Endothelial cell (in vitro differentiated cells): ENCODE measurements at regions not wholly inside any gene's neighbourhood (a gene's known extent, or its start where the extent isn't known, plus 50 kb on each side); places are given as distances from the start of the nearest gene placed in this dataset.
A peak's percentile ranks its signal among the peaks of the same experiment; 100 is the strongest.
"Not testable (repeated sequence)": the region's sequence is repeated elsewhere in the genome, so short reads cannot be mapped to it uniquely, and the experiment has no call there.

Source experiments
- DNase-seq: peaks from one replicate; pipeline ENCODE4 v3.0.0; 2021; ENCODE audit warnings: low spot score
- H3K27ac Mint-ChIP-seq: one replicate; pipeline ENCODE4 v1.8.0; 2021; ENCODE audit warnings: mixed read lengths, inconsistent platforms; ENCODE audit not compliant: unreplicated experiment
- H3K27me3 Mint-ChIP-seq: one replicate; pipeline ENCODE4 v1.8.0; 2021; ENCODE audit warnings: mild to moderate bottlenecking, moderate library complexity, mixed read lengths, inconsistent platforms; ENCODE audit not compliant: unreplicated experiment
- H3K36me3 Mint-ChIP-seq: one replicate; pipeline ENCODE4 v1.8.0; 2021; ENCODE audit warnings: mild to moderate bottlenecking, low read depth, mixed read lengths, inconsistent platforms; ENCODE audit not compliant: unreplicated experiment
- H3K4me1 Mint-ChIP-seq: one replicate; pipeline ENCODE4 v1.8.0; 2021; ENCODE audit warnings: mild to moderate bottlenecking, mixed read lengths, inconsistent platforms; ENCODE audit not compliant: unreplicated experiment
- H3K4me3 Mint-ChIP-seq: one replicate; pipeline ENCODE4 v1.8.0; 2021; ENCODE audit warnings: mild to moderate bottlenecking, mixed read lengths, inconsistent platforms; ENCODE audit not compliant: unreplicated experiment
- H3K9me3 Mint-ChIP-seq: one replicate; pipeline ENCODE4 v1.8.0; 2021; ENCODE audit warnings: mixed read lengths, inconsistent platforms; ENCODE audit not compliant: unreplicated experiment
- TF ChIP-seq, protein P1 (sequence below): fragments of 200-600 bp; sonication (generic); IDR thresholded peaks from one replicate; pipeline ENCODE4 v1.5.0; 2021; ENCODE audit warnings: antibody characterized with exemption; ENCODE audit not compliant: unreplicated experiment

DNA sequence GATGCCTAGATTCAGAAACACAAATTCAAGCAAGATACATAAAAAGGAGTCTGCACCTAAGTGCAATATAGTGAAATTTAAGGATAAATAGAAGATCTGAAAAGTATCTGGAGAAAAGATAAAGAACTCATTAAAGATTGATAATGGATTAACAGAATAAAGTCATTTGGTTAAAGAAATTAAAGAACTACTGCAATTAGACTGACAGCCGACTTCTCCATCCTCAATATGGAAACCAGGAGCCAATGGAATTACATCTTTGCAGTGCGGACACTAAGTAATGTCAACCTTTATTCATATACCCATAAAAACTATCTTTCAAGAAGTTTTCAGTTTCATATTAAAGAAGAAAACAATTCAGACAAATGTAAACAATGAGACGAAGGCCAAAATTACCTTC, 81.0 kb downstream of the MRPL36 start:
- TF ChIP-seq, protein P1, sequence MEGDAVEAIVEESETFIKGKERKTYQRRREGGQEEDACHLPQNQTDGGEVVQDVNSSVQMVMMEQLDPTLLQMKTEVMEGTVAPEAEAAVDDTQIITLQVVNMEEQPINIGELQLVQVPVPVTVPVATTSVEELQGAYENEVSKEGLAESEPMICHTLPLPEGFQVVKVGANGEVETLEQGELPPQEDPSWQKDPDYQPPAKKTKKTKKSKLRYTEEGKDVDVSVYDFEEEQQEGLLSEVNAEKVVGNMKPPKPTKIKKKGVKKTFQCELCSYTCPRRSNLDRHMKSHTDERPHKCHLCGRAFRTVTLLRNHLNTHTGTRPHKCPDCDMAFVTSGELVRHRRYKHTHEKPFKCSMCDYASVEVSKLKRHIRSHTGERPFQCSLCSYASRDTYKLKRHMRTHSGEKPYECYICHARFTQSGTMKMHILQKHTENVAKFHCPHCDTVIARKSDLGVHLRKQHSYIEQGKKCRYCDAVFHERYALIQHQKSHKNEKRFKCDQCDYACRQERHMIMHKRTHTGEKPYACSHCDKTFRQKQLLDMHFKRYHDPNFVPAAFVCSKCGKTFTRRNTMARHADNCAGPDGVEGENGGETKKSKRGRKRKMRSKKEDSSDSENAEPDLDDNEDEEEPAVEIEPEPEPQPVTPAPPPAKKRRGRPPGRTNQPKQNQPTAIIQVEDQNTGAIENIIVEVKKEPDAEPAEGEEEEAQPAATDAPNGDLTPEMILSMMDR, result no peak
- Mint-ChIP-seq H3K27ac (no peak overlapping the region), H3K4me3 (no peak overlapping the region), H3K27me3 (peaks cover 7% of the 10 kb centered on the region), H3K36me3 (no peaks in the 10 kb centered on the region), H3K4me1 (no peaks in the 10 kb centered on the region), H3K9me3 (no peaks in the 10 kb centered on the region)
- DNase-seq, result no peak

DNA sequence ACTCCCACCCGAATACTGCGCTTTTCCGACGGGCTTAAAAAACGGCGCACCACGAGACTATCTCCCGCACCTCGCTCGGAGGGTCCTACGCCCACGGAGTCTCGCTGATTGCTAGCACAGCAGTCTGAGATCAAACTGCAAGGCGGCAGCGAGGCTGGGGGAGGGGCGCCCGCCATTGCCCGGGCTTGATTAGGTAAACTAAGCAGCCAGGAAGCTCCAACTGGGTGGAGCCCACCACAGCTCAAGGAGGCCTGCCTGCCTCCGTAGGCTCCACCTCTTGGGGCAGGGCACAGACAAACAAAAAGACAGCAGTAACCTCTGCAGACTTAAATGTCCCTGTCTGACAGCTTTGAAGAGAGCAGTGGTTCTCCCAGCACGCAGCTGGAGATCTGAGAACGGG, 89.5 kb downstream of the MRPL36 start:
- Mint-ChIP-seq H3K4me3 (peak overlapping the region; percentile 8), H3K27me3 (peaks cover 16% of the 10 kb centered on the region), H3K4me1 (peaks cover 11% of the 10 kb centered on the region)
- DNase-seq, H3K9me3 Mint-ChIP-seq, H3K27ac Mint-ChIP-seq, H3K36me3 Mint-ChIP-seq: not testable (repeated sequence)

DNA sequence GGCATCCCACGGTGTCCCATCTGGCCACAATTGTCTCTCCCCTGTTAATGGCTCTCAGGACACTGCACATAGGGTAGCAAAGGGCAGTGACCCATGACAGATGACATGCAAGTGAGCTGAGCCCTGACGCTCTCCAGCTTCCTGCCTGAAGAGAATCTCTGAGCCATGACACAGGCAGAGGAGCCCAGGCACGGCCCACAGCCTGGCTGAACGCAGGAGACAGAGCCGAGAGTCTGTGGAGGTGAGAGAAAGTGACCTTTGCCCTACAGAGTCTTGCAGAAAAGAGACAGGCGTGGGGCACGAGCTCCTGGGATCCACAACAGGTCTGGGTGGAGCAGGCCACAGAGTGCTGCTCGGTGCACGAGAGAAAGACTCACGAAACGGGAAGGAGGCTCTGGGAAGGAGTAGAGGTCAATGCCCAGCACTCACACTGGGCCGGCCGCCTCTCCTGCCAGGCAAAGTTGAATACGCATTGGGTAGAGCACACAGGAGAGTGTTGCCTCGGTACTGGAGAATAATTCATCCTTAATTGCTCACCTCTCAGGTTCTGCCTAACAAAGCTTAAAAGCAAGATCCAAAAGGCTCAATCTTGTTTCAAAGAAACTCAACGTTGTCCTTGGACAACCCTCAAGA, 90.3 kb downstream of the MRPL36 start:
- TF ChIP-seq, protein P1, result no peak
- H3K27me3 Mint-ChIP-seq, result peaks cover 16% of the 10 kb centered on the region
- peak overlapping the region; percentile 8 for H3K4me3 Mint-ChIP-seq
- peaks cover 4% of the 10 kb centered on the region for H3K36me3 Mint-ChIP-seq
- no peaks in the 10 kb centered on the region for H3K9me3 Mint-ChIP-seq
- DNase-seq, result no peak
- no peak overlapping the region for H3K27ac Mint-ChIP-seq
- peaks cover 11% of the 10 kb centered on the region for H3K4me1 Mint-ChIP-seq

DNA sequence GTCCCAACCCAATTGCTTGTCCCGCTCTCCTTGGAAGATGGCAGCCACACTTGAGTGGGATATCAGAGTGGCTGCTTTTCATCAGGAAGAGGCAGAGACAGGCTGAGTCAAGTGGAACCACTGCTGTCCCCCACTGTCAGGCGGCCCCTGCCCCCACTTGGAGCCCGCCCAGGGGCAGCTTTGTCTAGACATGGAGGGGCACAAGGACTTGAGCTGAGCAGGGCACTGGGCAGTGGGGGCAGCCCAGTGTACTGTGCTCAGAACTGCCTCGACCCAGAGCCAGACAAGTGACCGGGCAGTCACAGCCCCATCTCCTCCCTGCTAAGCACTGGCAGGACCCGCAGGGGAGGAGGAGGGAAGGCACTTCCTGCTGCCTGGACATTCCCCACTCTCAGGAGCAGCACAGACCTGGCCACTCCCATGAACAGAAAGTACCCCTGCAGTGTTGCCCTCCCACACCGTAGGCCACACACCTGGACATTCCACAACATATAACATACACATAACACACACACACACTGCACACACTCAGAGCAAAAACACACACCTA, 91.0 kb downstream of the MRPL36 start:
- no peaks in the 10 kb centered on the region for H3K9me3 Mint-ChIP-seq
- H3K4me3 Mint-ChIP-seq, result no peak overlapping the region
- DNase-seq, result no peak
- H3K27me3 Mint-ChIP-seq, result peaks cover 16% of the 10 kb centered on the region
- TF ChIP-seq, protein P1, result no peak
- no peak overlapping the region for H3K27ac Mint-ChIP-seq
- H3K4me1 Mint-ChIP-seq, result peaks cover 11% of the 10 kb centered on the region
- H3K36me3 Mint-ChIP-seq, result peaks cover 4% of the 10 kb centered on the region

DNA sequence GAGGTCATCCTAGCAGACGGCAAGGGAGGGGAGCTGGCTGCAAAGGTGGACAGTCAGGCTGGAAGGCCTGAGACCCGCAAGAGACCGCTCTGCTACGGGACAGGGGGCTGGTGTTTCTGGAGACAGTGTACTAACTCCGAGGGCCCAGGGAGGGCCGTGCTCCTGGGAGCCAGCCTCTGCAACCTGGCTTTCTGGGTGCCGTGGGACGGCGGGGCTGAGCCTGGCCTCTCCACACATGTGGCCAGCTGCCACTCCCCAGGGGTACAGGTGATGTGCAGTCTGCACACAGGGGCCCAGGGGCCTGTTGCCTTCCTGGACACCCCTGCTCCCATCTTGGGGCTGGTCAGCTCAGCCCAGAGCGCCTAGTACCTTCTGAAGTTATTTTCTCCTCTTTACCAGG, 92.2 kb downstream of the MRPL36 start:
- H3K4me3 Mint-ChIP-seq, result no peak overlapping the region
- peaks cover 19% of the 10 kb centered on the region for H3K27me3 Mint-ChIP-seq
- H3K36me3 Mint-ChIP-seq, result peaks cover 4% of the 10 kb centered on the region
- H3K9me3 Mint-ChIP-seq, result no peaks in the 10 kb centered on the region
- TF ChIP-seq, protein P1, result no peak
- H3K4me1 Mint-ChIP-seq, result peaks cover 11% of the 10 kb centered on the region
- H3K27ac Mint-ChIP-seq, result no peak overlapping the region
- no peak for DNase-seq
